ENCODE measurements at regions not wholly inside any gene's neighbourhood (a gene's known extent, or its start where the extent isn't known, plus 50 kb on each side); places are given as distances from the start of the nearest gene placed in this dataset.

GRCh38 chr12:105970885-105971284 is 167.9 kb downstream of the NUAK1 start:
- no peaks in the 10 kb centered on the region for H3K9me3 ChIP-seq (ENCODE audit: control insufficient read depth, low read length)
- no peak overlapping the region for H3K4me3 ChIP-seq (ENCODE audit: extremely low read depth, insufficient read depth, low read length, poor library complexity, severe bottlenecking)
- H3K27ac ChIP-seq (ENCODE audit: low read depth, low read length, severe bottlenecking): no peak overlapping the region
- no peaks in the 10 kb centered on the region for H3K36me3 ChIP-seq (ENCODE audit: control insufficient read depth, insufficient read depth, low read length)
- WGBS, 2 experiments (ENCODE audit: insufficient coverage in 2 of 2): 90 to 100% methylated on average over 2 of the region's 2 CpGs
- H3K4me1 ChIP-seq (ENCODE audit: control insufficient read depth, insufficient read depth, low read length, poor library complexity, severe bottlenecking): peaks cover 8% of the 10 kb centered on the region

- no peaks in the 10 kb centered on the region for H3K4me1 ChIP-seq (ENCODE audit: control insufficient read depth, insufficient read depth, low read length, poor library complexity, severe bottlenecking)
- WGBS, 2 experiments (ENCODE audit: insufficient coverage in 2 of 2): 100% methylated on average over 4 of the region's 4 CpGs; no CpG with 5 or more reads in 1 of the 2 experiments
- H3K27ac ChIP-seq (ENCODE audit: low read depth, low read length, severe bottlenecking): no peak overlapping the region
- no peak overlapping the region for H3K4me3 ChIP-seq (ENCODE audit: extremely low read depth, insufficient read depth, low read length, poor library complexity, severe bottlenecking)
- no peaks in the 10 kb centered on the region for H3K36me3 ChIP-seq (ENCODE audit: control insufficient read depth, insufficient read depth, low read length)
- H3K9me3 ChIP-seq (ENCODE audit: control insufficient read depth, low read length): no peaks in the 10 kb centered on the region
Observed at GRCh38 chr12:105974738-105975137, 164.0 kb downstream of the NUAK1 start.

GRCh38 chr12:105975351-105975750 is 163.4 kb downstream of the NUAK1 start:
- Histone ChIP-seq H3K4me1 (ENCODE audit: control insufficient read depth, insufficient read depth, low read length, poor library complexity, severe bottlenecking) (no peaks in the 10 kb centered on the region), H3K27ac (ENCODE audit: low read depth, low read length, severe bottlenecking) (no peak overlapping the region), H3K9me3 (ENCODE audit: control insufficient read depth, low read length) (no peaks in the 10 kb centered on the region), H3K4me3 (ENCODE audit: extremely low read depth, insufficient read depth, low read length, poor library complexity, severe bottlenecking) (no peak overlapping the region), H3K36me3 (ENCODE audit: control insufficient read depth, insufficient read depth, low read length) (no peaks in the 10 kb centered on the region)
- 90 to 100% methylated on average over 1 to 2 of the region's 2 CpGs for WGBS, 2 experiments (ENCODE audit: insufficient coverage in 2 of 2)

- Histone ChIP-seq H3K9me3 (ENCODE audit: control insufficient read depth, low read length) (no peaks in the 10 kb centered on the region), H3K27ac (ENCODE audit: low read depth, low read length, severe bottlenecking) (no peak overlapping the region), H3K4me3 (ENCODE audit: extremely low read depth, insufficient read depth, low read length, poor library complexity, severe bottlenecking) (no peak overlapping the region), H3K36me3 (ENCODE audit: control insufficient read depth, insufficient read depth, low read length) (no peaks in the 10 kb centered on the region), H3K4me1 (ENCODE audit: control insufficient read depth, insufficient read depth, low read length, poor library complexity, severe bottlenecking) (no peaks in the 10 kb centered on the region)
- WGBS, 2 experiments (ENCODE audit: insufficient coverage in 2 of 2): no CpG with 5 or more reads among the region's 3 CpGs
Observed at GRCh38 chr12:105977236-105977635, 161.5 kb downstream of the NUAK1 start.

GRCh38 chr12:105977652-105978051 is 161.1 kb downstream of the NUAK1 start:
- no peak overlapping the region for H3K4me3 ChIP-seq (ENCODE audit: extremely low read depth, insufficient read depth, low read length, poor library complexity, severe bottlenecking)
- H3K36me3 ChIP-seq (ENCODE audit: control insufficient read depth, insufficient read depth, low read length): no peaks in the 10 kb centered on the region
- 83% methylated on average over 1 of the region's 1 CpG; no CpG with 5 or more reads in 1 of the 2 experiments for WGBS, 2 experiments (ENCODE audit: insufficient coverage in 2 of 2)
- H3K27ac ChIP-seq (ENCODE audit: low read depth, low read length, severe bottlenecking): no peak overlapping the region
- H3K9me3 ChIP-seq (ENCODE audit: control insufficient read depth, low read length): no peaks in the 10 kb centered on the region
- no peaks in the 10 kb centered on the region for H3K4me1 ChIP-seq (ENCODE audit: control insufficient read depth, insufficient read depth, low read length, poor library complexity, severe bottlenecking)

- WGBS, 2 experiments (ENCODE audit: insufficient coverage in 2 of 2): 80% methylated on average over 1 of the region's 3 CpGs; no CpG with 5 or more reads in 1 of the 2 experiments
- H3K4me1 ChIP-seq (ENCODE audit: control insufficient read depth, insufficient read depth, low read length, poor library complexity, severe bottlenecking): no peaks in the 10 kb centered on the region
- no peaks in the 10 kb centered on the region for H3K36me3 ChIP-seq (ENCODE audit: control insufficient read depth, insufficient read depth, low read length)
- H3K27ac ChIP-seq (ENCODE audit: low read depth, low read length, severe bottlenecking): no peak overlapping the region
- H3K4me3 ChIP-seq (ENCODE audit: extremely low read depth, insufficient read depth, low read length, poor library complexity, severe bottlenecking): no peak overlapping the region
- H3K9me3 ChIP-seq (ENCODE audit: control insufficient read depth, low read length): no peaks in the 10 kb centered on the region
Observed at GRCh38 chr12:105978276-105978675, 160.5 kb downstream of the NUAK1 start.

- Histone ChIP-seq H3K36me3 (ENCODE audit: control insufficient read depth, insufficient read depth, low read length) (no peaks in the 10 kb centered on the region), H3K9me3 (ENCODE audit: control insufficient read depth, low read length) (no peaks in the 10 kb centered on the region), H3K4me1 (ENCODE audit: control insufficient read depth, insufficient read depth, low read length, poor library complexity, severe bottlenecking) (no peaks in the 10 kb centered on the region), H3K4me3 (ENCODE audit: extremely low read depth, insufficient read depth, low read length, poor library complexity, severe bottlenecking) (no peak overlapping the region), H3K27ac (ENCODE audit: low read depth, low read length, severe bottlenecking) (no peak overlapping the region)
- WGBS, 2 experiments (ENCODE audit: insufficient coverage in 2 of 2): no CpG with 5 or more reads among the region's 3 CpGs
Observed at GRCh38 chr12:105978686-105979085, 160.1 kb downstream of the NUAK1 start.

GRCh38 chr12:105980085-105980484 is 158.7 kb downstream of the NUAK1 start:
- H3K4me3 ChIP-seq (ENCODE audit: extremely low read depth, insufficient read depth, low read length, poor library complexity, severe bottlenecking): no peak overlapping the region
- no peak overlapping the region for H3K27ac ChIP-seq (ENCODE audit: low read depth, low read length, severe bottlenecking)
- WGBS, 2 experiments (ENCODE audit: insufficient coverage in 2 of 2): no CpG with 5 or more reads among the region's 1 CpG
- H3K9me3 ChIP-seq (ENCODE audit: control insufficient read depth, low read length): no peaks in the 10 kb centered on the region
- no peaks in the 10 kb centered on the region for H3K36me3 ChIP-seq (ENCODE audit: control insufficient read depth, insufficient read depth, low read length)
- H3K4me1 ChIP-seq (ENCODE audit: control insufficient read depth, insufficient read depth, low read length, poor library complexity, severe bottlenecking): no peaks in the 10 kb centered on the region

GRCh38 chr12:105980533-105980932 is 158.2 kb downstream of the NUAK1 start:
- no peaks in the 10 kb centered on the region for H3K4me1 ChIP-seq (ENCODE audit: control insufficient read depth, insufficient read depth, low read length, poor library complexity, severe bottlenecking)
- no peaks in the 10 kb centered on the region for H3K36me3 ChIP-seq (ENCODE audit: control insufficient read depth, insufficient read depth, low read length)
- no peaks in the 10 kb centered on the region for H3K9me3 ChIP-seq (ENCODE audit: control insufficient read depth, low read length)
- WGBS, 2 experiments (ENCODE audit: insufficient coverage in 2 of 2): 80 to 89% methylated on average over 3 to 4 of the region's 5 CpGs
- no peak overlapping the region for H3K27ac ChIP-seq (ENCODE audit: low read depth, low read length, severe bottlenecking)
- H3K4me3 ChIP-seq (ENCODE audit: extremely low read depth, insufficient read depth, low read length, poor library complexity, severe bottlenecking): no peak overlapping the region

GRCh38 chr12:105982022-105982421 is 156.7 kb downstream of the NUAK1 start:
- no peak overlapping the region for H3K27ac ChIP-seq (ENCODE audit: low read depth, low read length, severe bottlenecking)
- 85 to 91% methylated on average over 5 of the region's 6 CpGs for WGBS, 2 experiments (ENCODE audit: insufficient coverage in 2 of 2)
- H3K4me3 ChIP-seq (ENCODE audit: extremely low read depth, insufficient read depth, low read length, poor library complexity, severe bottlenecking): no peak overlapping the region
- no peaks in the 10 kb centered on the region for H3K9me3 ChIP-seq (ENCODE audit: control insufficient read depth, low read length)
- H3K4me1 ChIP-seq (ENCODE audit: control insufficient read depth, insufficient read depth, low read length, poor library complexity, severe bottlenecking): no peaks in the 10 kb centered on the region
- H3K36me3 ChIP-seq (ENCODE audit: control insufficient read depth, insufficient read depth, low read length): no peaks in the 10 kb centered on the region

GRCh38 chr12:105983622-105984320 is 155.0 kb downstream of the NUAK1 start:
- H3K4me3 ChIP-seq (ENCODE audit: extremely low read depth, insufficient read depth, low read length, poor library complexity, severe bottlenecking): no peak overlapping the region
- H3K4me1 ChIP-seq (ENCODE audit: control insufficient read depth, insufficient read depth, low read length, poor library complexity, severe bottlenecking): no peaks in the 10 kb centered on the region
- no peak overlapping the region for H3K27ac ChIP-seq (ENCODE audit: low read depth, low read length, severe bottlenecking)
- WGBS, 2 experiments (ENCODE audit: insufficient coverage in 2 of 2): 84 to 98% methylated on average over 6 to 7 of the region's 7 CpGs
- H3K9me3 ChIP-seq (ENCODE audit: control insufficient read depth, low read length): no peaks in the 10 kb centered on the region
- H3K36me3 ChIP-seq (ENCODE audit: control insufficient read depth, insufficient read depth, low read length): no peaks in the 10 kb centered on the region

Measured in mesodermal cell (in vitro differentiated cells).